T-helper 2 cell treated with Interferon-gamma antibody and Interleukin-4, amounts not matched to agents 100 ng/mL and 5 ng/mL, for 36 hours (primary cell): ENCODE measurements at regions not wholly inside any gene's neighbourhood (a gene's known extent, or its start where the extent isn't known, plus 50 kb on each side); places are given as distances from the start of the nearest gene placed in this dataset.
"Not testable (repeated sequence)": the region's sequence is repeated elsewhere in the genome, so short reads cannot be mapped to it uniquely, and the experiment has no call there.

Experiments used
- intact Hi-C: fragments of 100-400 bp; cut with micrococcal nuclease; formaldehyde crosslinking; loops from one replicate; pipeline ENCODE4 v1.15.1; 2023

DNA sequence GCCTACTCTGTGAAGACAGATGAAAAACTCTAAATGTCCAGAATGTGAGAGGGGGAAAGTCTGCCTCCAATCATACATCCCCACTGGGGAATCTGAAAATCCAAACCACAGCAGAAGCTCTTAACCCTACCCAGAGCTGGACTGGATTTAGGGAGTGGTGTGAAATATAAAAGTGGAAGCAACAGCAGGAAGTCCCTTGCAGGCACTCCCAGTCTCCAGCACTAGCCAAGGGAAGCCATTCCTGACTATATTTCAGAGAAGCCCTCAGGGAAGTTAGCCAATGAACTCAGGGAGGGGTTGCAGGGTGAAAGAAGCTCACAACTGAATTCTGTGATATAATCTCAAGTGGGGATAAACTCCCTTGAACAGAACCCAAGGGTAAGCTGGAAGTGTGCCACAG, 51.5 kb downstream of the CRPPA start:
- intact Hi-C loops: no loop called here

DNA sequence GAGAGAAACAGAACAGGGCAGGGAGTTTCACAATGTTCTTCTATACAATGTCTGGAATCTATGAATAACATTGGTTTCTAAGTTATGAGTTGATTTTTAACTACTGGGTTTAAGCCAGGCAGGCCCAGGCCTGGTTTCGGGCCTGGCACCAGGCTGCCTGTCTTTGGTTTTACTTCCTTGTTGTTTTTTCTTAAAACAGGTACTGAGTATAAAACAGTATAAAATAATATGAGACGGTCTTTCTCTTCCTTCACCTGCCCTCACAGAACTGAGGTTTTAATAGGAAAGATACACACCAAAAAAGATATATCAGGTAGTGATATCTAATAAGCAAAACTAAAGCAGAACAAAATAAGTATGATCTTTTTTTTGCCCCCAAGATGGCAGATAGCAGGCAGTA, 52.0 kb downstream of the CRPPA start:
- intact Hi-C loops: not testable (repeated sequence)

DNA sequence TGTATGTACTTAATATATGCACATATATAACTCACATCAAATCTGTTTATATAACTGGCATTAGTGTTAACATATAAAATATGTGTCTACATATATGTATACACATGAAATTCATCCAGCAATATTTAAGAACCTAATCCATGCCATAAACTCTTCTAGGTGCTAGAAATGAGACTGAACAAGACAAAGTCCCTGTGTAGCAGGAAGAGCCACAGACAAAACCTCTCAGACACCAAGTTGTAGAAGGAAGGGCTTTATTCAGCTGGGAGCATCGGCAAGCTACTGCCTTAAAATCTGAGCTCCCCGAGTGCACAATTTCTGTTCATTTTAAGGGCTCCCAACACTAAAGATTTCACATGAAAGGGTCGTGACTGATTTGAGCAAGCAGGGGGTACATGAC, 52.5 kb downstream of the CRPPA start:
- intact Hi-C loops: no loop called here

- intact Hi-C loops: no loop called here
Observed at GRCh38 chr7:16367115-16367514, 54.2 kb downstream of the CRPPA start.

DNA sequence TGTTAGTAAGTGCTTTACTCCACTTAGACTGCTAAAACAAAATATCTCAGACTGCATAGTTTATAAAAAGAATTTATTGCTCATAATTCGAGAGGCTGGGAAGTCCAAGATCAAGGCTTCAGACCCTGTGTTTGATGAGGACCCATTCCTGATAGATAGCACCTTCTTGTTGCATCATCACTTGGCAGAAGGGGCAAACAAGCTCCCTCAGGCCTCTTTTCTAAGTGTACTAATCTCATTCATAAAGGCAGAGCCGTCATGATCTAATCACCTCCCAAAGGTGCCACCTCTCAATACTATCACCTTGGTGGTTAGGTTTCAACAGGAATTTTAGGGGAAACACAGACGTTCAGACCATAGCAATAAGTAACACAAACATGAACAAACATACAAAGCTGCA, 55.4 kb downstream of the CRPPA start:
- intact Hi-C loops: no loop called here

DNA sequence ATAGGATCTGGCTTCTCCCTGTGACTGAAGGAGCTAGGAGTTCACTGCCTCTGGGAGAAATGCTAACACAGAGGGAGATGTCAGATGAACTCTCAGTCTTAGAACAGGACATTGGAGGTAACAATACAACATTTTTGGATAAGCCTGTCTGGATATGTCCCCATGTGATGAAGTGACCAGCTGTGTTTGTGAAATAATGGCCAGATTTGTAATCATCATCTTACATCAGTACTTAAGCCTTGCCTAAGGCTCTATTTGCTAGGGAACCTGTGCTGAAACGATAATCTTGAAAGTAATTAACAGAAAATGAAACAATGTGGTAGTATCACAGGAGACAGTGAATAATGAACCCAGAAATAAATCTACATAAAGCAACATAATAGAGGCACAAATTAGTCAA, 56.2 kb downstream of the CRPPA start:
- intact Hi-C loops: no loop called here

- intact Hi-C loops: no loop called here
Observed at GRCh38 chr7:16359216-16359615, 62.1 kb downstream of the CRPPA start.

DNA sequence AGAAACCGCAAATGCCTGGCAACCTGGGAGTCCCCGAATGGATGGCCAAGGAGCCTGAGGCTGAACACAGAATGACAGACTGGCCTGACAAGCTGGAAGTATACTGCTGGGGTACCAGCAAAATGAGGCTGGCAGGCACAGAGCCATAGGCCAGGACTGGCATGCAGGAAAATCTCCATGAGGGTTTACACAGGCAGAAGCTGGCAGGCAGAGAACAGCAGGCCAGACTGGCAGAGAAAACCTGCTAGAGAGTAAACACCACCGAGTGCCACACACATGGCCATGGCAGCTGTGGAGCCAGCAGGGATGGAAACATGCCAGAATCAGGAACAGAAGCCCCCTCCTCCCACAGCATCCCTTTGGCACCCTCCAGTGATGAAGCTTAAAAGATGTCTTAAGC, 63.4 kb downstream of the CRPPA start:
- intact Hi-C loops: no loop called here

DNA sequence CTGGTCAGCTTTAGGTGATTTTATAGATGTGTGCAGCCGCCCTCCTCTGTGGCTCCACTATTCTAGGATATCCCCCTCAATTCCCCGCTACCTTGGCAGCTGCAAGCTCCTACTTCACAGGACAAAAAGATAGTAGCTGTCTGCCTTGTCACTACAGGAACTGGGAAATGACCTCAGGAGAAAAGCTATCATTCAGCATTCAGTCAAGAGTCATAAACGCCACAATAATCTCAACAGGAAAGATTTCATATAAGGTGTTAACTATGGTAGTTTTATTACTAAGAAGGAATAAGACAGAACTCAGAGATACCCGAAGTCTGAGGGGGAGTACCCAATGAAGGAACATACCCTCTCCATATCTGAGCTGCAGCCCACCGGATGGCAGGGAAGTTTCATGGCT, 63.9 kb downstream of the CRPPA start:
- intact Hi-C loops: no loop called here

- intact Hi-C loops: no loop called here
Observed at GRCh38 chr7:16356301-16356958, 64.9 kb downstream of the CRPPA start.

GRCh38 chr7:16354573-16354972, 66.8 kb downstream of the CRPPA start:
- intact Hi-C loops: no loop called here

DNA sequence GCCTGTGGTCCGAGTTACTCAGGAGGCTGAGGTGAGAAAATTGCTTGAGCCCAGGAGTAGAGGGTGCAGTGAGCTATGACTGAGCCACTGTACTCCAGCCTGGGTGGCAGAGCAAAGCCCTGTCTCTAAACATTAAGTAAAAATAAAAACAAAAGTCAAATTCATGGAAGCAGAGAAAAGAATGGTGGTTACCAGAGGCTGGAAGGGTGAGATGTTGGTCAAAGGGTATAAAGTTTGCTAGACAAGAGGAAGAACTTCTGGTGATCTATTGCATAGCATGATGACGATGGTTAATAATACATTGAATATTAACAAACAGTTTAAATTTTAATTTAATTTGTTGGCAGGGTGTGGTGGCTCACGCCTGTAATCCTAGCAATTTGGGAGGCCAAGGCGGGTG, 68.1 kb downstream of the CRPPA start:
- intact Hi-C loops: no loop called here

GRCh38 chr7:16350634-16351033, 70.7 kb downstream of the CRPPA start:
- intact Hi-C loops: no loop called here

- intact Hi-C loops: no loop called here
Observed at GRCh38 chr7:16348251-16348650, 73.1 kb downstream of the CRPPA start.

GRCh38 chr7:16347827-16348192, 73.5 kb downstream of the CRPPA start:
- intact Hi-C loops: no loop called here

GRCh38 chr7:16347066-16347826, 74.1 kb downstream of the CRPPA start:
- intact Hi-C loops: no loop called here

DNA sequence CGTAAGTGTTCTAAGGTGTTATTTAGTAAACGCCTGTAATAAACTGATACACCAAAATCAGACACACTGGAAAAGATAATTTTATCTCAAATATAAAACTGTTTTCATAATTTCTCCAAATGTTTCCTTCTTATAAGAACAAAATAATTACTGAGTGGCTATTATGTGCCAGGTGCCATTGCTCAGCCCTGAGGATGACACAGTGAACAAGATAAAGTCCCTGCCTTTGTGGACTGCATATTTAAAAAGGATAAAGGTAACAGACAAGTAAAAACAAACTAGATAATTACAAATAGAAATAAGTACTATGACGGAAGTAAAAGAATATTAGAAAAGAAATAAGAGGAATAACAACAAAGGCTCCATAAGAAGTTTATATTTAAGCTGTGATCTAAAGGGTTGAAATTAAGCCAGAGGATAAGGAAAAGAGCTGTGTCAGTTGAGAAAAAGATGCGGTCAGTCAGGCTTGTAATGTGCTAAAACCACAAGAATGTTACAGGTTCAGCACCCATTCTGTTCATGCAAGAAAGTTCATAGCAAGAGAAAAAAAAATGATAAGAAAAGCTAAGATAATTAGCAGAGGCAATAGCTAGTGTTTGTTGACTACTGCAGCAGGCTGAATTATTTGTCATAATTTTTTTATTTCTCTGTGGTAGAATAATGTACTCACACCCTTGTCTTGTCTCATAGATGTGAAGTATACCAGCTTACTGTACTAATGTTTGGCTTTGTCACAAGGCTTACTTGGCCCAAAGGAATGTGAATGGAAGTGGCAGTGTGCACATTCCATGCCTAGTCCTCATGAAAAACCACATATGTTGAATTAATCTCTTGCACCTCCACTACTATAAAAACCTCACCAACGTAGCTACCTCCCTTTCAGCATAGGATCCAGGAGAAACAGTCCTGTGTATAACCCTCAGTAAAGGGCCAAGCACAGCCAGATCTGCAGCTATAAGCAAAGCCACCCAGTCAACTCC, 75.1 kb downstream of the CRPPA start:
- intact Hi-C loops: no loop called here

DNA sequence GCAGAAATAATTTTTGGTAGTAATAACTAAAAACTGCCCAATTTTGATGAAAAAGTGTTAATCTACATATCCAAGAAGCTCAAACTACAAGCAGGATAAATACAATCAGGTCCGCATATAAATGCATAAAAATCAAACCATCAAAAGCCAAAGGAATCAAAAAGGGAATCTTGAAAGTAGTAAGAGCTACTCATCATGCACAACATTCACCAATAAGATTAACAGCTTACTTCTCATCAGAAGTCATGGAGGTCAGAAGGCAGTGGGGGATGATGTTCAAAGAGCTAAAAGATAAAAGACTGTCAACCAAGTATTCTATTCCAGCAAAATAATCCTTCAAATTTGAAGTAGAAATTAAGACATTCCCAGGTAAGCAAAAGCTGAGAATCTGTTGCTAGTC, 76.4 kb downstream of the CRPPA start:
- intact Hi-C loops: no loop called here

GRCh38 chr7:16343612-16344011, 77.7 kb downstream of the CRPPA start:
- intact Hi-C loops: no loop called here

- intact Hi-C loops: no loop called here
Observed at GRCh38 chr7:16338065-16338464, 83.3 kb downstream of the CRPPA start.

- intact Hi-C loops: no loop called here
Observed at GRCh38 chr7:16326106-16326505, 95.2 kb downstream of the CRPPA start.

GRCh38 chr7:16323313-16323712, 98.0 kb downstream of the CRPPA start:
- intact Hi-C loops: no loop called here
